GM20000 (cell line): ENCODE measurements at regions not wholly inside any gene's neighbourhood (a gene's known extent, or its start where the extent isn't known, plus 50 kb on each side); places are given as distances from the start of the nearest gene placed in this dataset.

Experiments used
- DNase-seq: peaks from one replicate; pipeline ENCODE4 v3.0.0; 2012; ENCODE audit warnings: low spot score
- CTCF ChIP-seq: IDR thresholded peaks from 2 replicates; pipeline ENCODE4 v1.5.1; 2012; ENCODE audit warnings: mild to moderate bottlenecking, control low read depth; ENCODE audit errors: extremely low read depth, missing control alignments

GRCh38 chr3:127120851-127121647 is 71.9 kb upstream of the PRR23E start:
- no peak for TF ChIP-seq CTCF
- no peak for DNase-seq

GRCh38 chr3:127121885-127122284 is 71.0 kb upstream of the PRR23E start:
- no peak for TF ChIP-seq CTCF
- no peak for DNase-seq

- TF ChIP-seq CTCF, result no peak
- DNase-seq, result no peak
These were observed 69.4 kb upstream of the PRR23E start for GRCh38 chr3:127123533-127123932.

DNA sequence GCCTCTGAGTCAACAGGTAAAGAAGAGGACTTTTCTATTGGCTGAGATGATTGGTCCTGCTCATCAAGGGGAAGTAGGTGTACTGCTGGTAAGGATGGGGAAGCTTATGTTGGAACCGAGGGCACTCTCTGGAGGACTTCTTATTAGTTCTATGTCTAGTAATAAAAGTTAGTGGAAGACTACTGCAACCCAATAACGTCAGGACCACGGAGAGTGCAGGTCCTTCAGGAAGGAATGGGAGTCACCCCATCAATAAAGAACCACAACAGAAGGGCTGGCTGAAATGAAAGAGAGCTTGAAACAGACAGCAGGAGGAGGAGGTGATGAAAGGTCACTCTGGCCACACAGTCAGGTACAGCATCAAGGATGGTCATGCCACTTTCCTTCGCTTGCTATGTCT is 68.8 kb upstream of the PRR23E start:
- TF ChIP-seq CTCF, result no peak
- no peak for DNase-seq

DNA sequence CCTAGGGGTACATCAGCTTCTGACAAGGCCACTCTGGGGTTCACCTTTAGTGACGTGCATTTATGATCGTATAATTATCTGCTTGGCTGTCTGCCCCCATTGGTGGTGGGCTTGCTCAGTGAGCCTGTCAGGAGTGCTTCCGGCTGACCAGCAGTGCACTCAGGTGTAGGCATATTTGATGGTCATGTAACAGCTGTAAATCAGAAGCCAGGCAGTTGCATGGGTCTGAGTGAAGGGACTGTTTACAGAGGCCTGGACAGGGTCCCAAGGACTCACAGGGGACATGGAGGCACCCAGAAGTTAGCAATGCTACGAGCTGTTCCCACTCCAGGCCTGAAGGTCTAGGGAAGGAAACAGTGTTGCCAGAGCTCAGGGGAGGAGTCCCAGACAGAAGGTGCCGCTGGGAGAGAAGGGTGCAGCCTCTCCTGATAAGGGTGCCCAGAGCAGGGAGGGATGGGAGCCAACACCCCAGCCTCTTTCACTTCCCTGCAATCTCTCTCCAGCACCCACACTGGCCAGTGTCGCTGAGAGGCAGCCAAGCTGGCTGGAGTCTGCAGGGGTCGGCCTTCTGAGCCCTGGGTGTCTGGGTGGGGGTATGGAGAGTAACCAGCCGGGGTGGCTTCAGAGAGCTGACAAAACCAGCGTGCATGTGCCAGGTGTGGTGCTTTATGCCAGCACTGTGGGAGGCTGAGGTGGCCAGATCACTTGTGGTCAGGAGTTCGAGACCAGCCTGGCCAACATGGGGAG is 61.3 kb upstream of the PRR23E start:
- no peak for TF ChIP-seq CTCF
- DNase-seq, result no peak

GRCh38 chr3:127132876-127133275 is 60.1 kb upstream of the PRR23E start:
- TF ChIP-seq CTCF, result no peak
- DNase-seq, result no peak

- TF ChIP-seq CTCF, result no peak
- DNase-seq, result no peak
These were observed 59.0 kb upstream of the PRR23E start for GRCh38 chr3:127133971-127134370.
